Neural progenitor cell (in vitro differentiated cells): ENCODE measurements at regions not wholly inside any gene's neighbourhood (a gene's known extent, or its start where the extent isn't known, plus 50 kb on each side); places are given as distances from the start of the nearest gene placed in this dataset.

Source experiments
- DNase-seq: peaks from one replicate; pipeline ENCODE4 v3.0.0-alpha.2; 2016; ENCODE audit warnings: low spot score
- H2AFZ ChIP-seq: fragments of 200-600 bp; sonication (generic); replicated peaks from 2 replicates; pipeline ENCODE4 v1.6.1; 2016; ENCODE audit warnings: antibody characterized with exemption
- H3F3A ChIP-seq: fragments of 200-600 bp; sonication (generic); 2 replicates; pipeline ENCODE4 v1.6.1; 2016; ENCODE audit warnings: antibody characterized with exemption, low read depth
- H3K27ac ChIP-seq: fragments of 200-600 bp; sonication (generic); 2 replicates; pipeline ENCODE4 v1.5.1; 2016; ENCODE audit warnings: mild to moderate bottlenecking
- H3K27me3 ChIP-seq: fragments of 200-600 bp; sonication (generic); 2 replicates; pipeline ENCODE4 v1.6.1; 2016; ENCODE audit warnings: mild to moderate bottlenecking, moderate library complexity
- H3K36me3 ChIP-seq: fragments of 200-600 bp; sonication (generic); 2 replicates; pipeline ENCODE4 v1.5.1; 2016
- H3K4me1 ChIP-seq: fragments of 200-600 bp; sonication (generic); 2 replicates; pipeline ENCODE4 v1.6.1; 2016; ENCODE audit warnings: mixed run types
- H3K4me2 ChIP-seq: fragments of 200-600 bp; sonication (generic); 2 replicates; pipeline ENCODE4 v1.6.1; 2016
- H3K4me3 ChIP-seq: fragments of 200-600 bp; sonication (generic); 2 replicates; pipeline ENCODE4 v1.5.1; 2016
- H3K79me2 ChIP-seq: fragments of 200-600 bp; sonication (generic); 2 replicates; pipeline ENCODE4 v1.6.1; 2016; ENCODE audit warnings: low read depth
- H3K9ac ChIP-seq: fragments of 200-600 bp; sonication (generic); 2 replicates; pipeline ENCODE4 v1.6.1; 2016
- H3K9me3 ChIP-seq: fragments of 200-600 bp; sonication (generic); 2 replicates; pipeline ENCODE4 v1.5.1; 2016; ENCODE audit warnings: low read depth
- H4K20me1 ChIP-seq: fragments of 200-600 bp; sonication (generic); 2 replicates; pipeline ENCODE4 v1.6.1; 2016; ENCODE audit warnings: low read depth
- H3K27ac Mint-ChIP-seq: 3 replicates; pipeline ENCODE4 v1.8.0; 2021; ENCODE audit warnings: mixed read lengths
- H3K27me3 Mint-ChIP-seq: 2 replicates; pipeline ENCODE4 v1.8.0; 2022; ENCODE audit warnings: low read depth, mild to moderate bottlenecking, inconsistent platforms, moderate library complexity, mixed read lengths; ENCODE audit not compliant: insufficient read depth
- H3K36me3 Mint-ChIP-seq: 3 replicates; pipeline ENCODE4 v1.8.0; 2021; ENCODE audit warnings: mixed read lengths
- H3K4me1 Mint-ChIP-seq: 3 replicates; pipeline ENCODE4 v1.8.0; 2021; ENCODE audit warnings: mixed read lengths
- H3K4me3 Mint-ChIP-seq: 3 replicates; pipeline ENCODE4 v1.8.0; 2021; ENCODE audit warnings: mild to moderate bottlenecking, moderate library complexity, mixed read lengths
- H3K9me3 Mint-ChIP-seq: 3 replicates; pipeline ENCODE4 v1.8.0; 2020; ENCODE audit warnings: mixed read lengths
- CTCF ChIP-seq: fragments of 200-600 bp; sonication (generic); IDR thresholded peaks from 2 replicates; pipeline ENCODE4 v1.5.1; 2017; ENCODE audit warnings: antibody characterized with exemption, mild to moderate bottlenecking
- EZH2 ChIP-seq: fragments of 200-600 bp; sonication (generic); IDR thresholded peaks from 2 replicates; pipeline ENCODE4 v1.6.1; 2017; ENCODE audit warnings: antibody characterized with exemption, mild to moderate bottlenecking, moderate library complexity
- EZH2phosphoT487 ChIP-seq: fragments of 200-600 bp; sonication (generic); IDR thresholded peaks from 2 replicates; pipeline ENCODE4 v1.6.1; 2017; ENCODE audit warnings: antibody characterized with exemption

- no peaks in the 10 kb centered on the region for H4K20me1 ChIP-seq
- no peak overlapping the region for H3K4me3 Mint-ChIP-seq
- H3K36me3 ChIP-seq, result no peaks in the 10 kb centered on the region
- no peaks in the 10 kb centered on the region for H3K4me1 Mint-ChIP-seq
- no peak for TF ChIP-seq CTCF
- TF ChIP-seq EZH2phosphoT487, result no peak
- no peak for TF ChIP-seq EZH2
- no peak overlapping the region for H3K4me2 ChIP-seq
- no peak overlapping the region for H2AFZ ChIP-seq
- no peak for DNase-seq
- no peaks in the 10 kb centered on the region for H3K79me2 ChIP-seq
- no peaks in the 10 kb centered on the region for H3K9me3 Mint-ChIP-seq
- no peak overlapping the region for H3K27ac ChIP-seq
- H3K27me3 ChIP-seq, result no peaks in the 10 kb centered on the region
- no peaks in the 10 kb centered on the region for H3K4me1 ChIP-seq
- H3K4me3 ChIP-seq, result no peak overlapping the region
- no peaks in the 10 kb centered on the region for H3K36me3 Mint-ChIP-seq
- H3K9ac ChIP-seq, result no peak overlapping the region
- H3K27ac Mint-ChIP-seq, result no peak overlapping the region
- H3F3A ChIP-seq, result no peaks in the 10 kb centered on the region
- H3K9me3 ChIP-seq, result no peaks in the 10 kb centered on the region
- peaks cover 3% of the 10 kb centered on the region for H3K27me3 Mint-ChIP-seq
These were observed 199.9 kb downstream of the ACTR3 start for GRCh38 chr2:114089636-114090319.

DNA sequence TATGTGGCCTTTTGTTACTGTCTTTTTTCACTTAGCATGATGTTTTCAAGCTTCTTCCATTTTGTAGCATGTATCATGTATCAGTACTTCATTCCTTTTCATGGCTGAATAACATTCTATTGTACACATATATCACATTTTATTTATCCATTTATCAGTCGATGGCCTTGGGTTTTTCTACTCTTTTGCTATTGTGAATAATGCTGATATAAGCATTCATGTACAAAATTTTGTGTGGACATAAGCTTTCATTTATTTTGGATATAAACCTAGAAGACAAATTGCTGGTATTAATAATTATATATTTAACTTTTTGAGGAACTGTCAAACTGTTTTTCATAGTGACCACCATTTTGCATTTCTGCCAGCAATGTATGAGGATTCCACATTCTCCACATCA, 201.1 kb downstream of the ACTR3 start:
- Histone ChIP-seq H3K79me2 (no peaks in the 10 kb centered on the region), H3K4me1 (no peaks in the 10 kb centered on the region), H3K27ac (no peak overlapping the region), H3K4me3 (no peak overlapping the region), H4K20me1 (no peaks in the 10 kb centered on the region), H3K4me2 (no peak overlapping the region), H3K9ac (no peak overlapping the region), H3F3A (no peaks in the 10 kb centered on the region), H2AFZ (no peak overlapping the region), H3K9me3 (no peaks in the 10 kb centered on the region), H3K36me3 (no peaks in the 10 kb centered on the region), H3K27me3 (no peaks in the 10 kb centered on the region)
- Mint-ChIP-seq H3K27ac (no peak overlapping the region), H3K4me1 (no peaks in the 10 kb centered on the region), H3K36me3 (no peaks in the 10 kb centered on the region), H3K4me3 (no peak overlapping the region), H3K9me3 (peaks cover 10% of the 10 kb centered on the region), H3K27me3 (peaks cover 3% of the 10 kb centered on the region)
- no peak for DNase-seq
- TF ChIP-seq EZH2 (no peak), EZH2phosphoT487 (no peak), CTCF (no peak)

DNA sequence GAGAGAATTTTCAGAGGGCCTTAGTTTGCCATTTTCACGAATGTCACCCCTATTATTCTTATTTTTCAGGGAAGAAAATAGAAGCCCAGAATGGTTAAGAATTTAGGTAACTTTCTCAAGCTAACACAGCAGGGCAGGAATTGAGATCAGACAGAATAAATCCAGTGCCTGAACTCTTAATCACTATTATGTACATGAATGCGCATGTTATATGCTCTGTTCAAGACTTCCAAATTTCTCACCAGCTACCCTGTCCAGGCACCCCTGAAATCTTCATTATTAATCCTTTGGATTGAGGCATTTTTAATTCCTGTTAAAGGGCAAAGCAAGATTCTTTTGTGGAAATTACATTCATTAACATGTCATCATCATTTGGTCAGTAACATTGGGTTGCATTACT, 218.4 kb downstream of the ACTR3 start:
- Mint-ChIP-seq H3K9me3 (peaks cover 8% of the 10 kb centered on the region), H3K27me3 (peaks cover 2% of the 10 kb centered on the region), H3K36me3 (no peaks in the 10 kb centered on the region), H3K4me3 (no peak overlapping the region), H3K4me1 (peaks cover 5% of the 10 kb centered on the region), H3K27ac (no peak overlapping the region)
- TF ChIP-seq EZH2phosphoT487 (no peak), CTCF (no peak), EZH2 (no peak)
- no peak overlapping the region for H3K9ac ChIP-seq
- no peak overlapping the region for H3K4me3 ChIP-seq
- DNase-seq, result no peak
- H3K27ac ChIP-seq, result no peak overlapping the region
- H3F3A ChIP-seq, result no peaks in the 10 kb centered on the region
- H3K27me3 ChIP-seq, result no peaks in the 10 kb centered on the region
- no peak overlapping the region for H2AFZ ChIP-seq
- H3K36me3 ChIP-seq, result no peaks in the 10 kb centered on the region
- no peaks in the 10 kb centered on the region for H3K9me3 ChIP-seq
- H3K79me2 ChIP-seq, result no peaks in the 10 kb centered on the region
- no peaks in the 10 kb centered on the region for H4K20me1 ChIP-seq
- no peak overlapping the region for H3K4me2 ChIP-seq
- H3K4me1 ChIP-seq, result peaks cover 4% of the 10 kb centered on the region
